Uterus (tissue), 3 donors: ENCODE measurements at regions not wholly inside any gene's neighbourhood (a gene's known extent, or its start where the extent isn't known, plus 50 kb on each side); places are given as distances from the start of the nearest gene placed in this dataset.

Experiments
- DNase-seq, 2 donors: peaks; one replicate each; pipeline ENCODE4 v3.0.0-alpha.2; 2019 to 2020
- H3K27ac ChIP-seq, 2 donors: fragments of 200-600 bp; sonication (generic); 1 replicate in 1 of 2; 2 replicates in 1 of 2; pipeline ENCODE4 v1.5.1; 2016 to 2018
- H3K27me3 ChIP-seq, 2 donors: fragments of 200-600 bp; sonication (generic); one replicate each; pipeline ENCODE4 v1.5.1; 2018 to 2019; ENCODE audit warnings: control low read depth in 1 of 2
- H3K36me3 ChIP-seq, 2 donors: fragments of 200-600 bp; sonication (generic); one replicate each; pipeline ENCODE4 v1.5.1; 2019; ENCODE audit warnings: control low read depth in 1 of 2
- H3K4me1 ChIP-seq, 2 donors: fragments of 200-600 bp; sonication (generic); one replicate each; pipeline ENCODE4 v1.5.1; 2018 to 2019; ENCODE audit warnings: control low read depth in 1 of 2
- H3K4me3 ChIP-seq, 2 donors: fragments of 200-600 bp; sonication (generic); 1 replicate in 1 of 2; 2 replicates in 1 of 2; pipeline ENCODE4 v1.5.1; 2018 to 2019; ENCODE audit warnings: mild to moderate bottlenecking in 1 of 2
- H3K9me3 ChIP-seq, 2 donors: fragments of 200-600 bp; sonication (generic); one replicate each; pipeline ENCODE4 v1.5.1; 2019; ENCODE audit warnings: control low read depth in 1 of 2
- POLR2A ChIP-seq, 2 donors: fragments of 450-650 bp; IDR thresholded peaks; one replicate each; pipeline ENCODE4 v1.6.1; 2016; ENCODE audit warnings: antibody characterized with exemption in 2 of 2, mild to moderate bottlenecking in 1 of 2, moderate library complexity in 1 of 2
- intact Hi-C: fragments of 100-400 bp; cut with DNase I; formaldehyde crosslinking; loops from one replicate; pipeline ENCODE4 v1.15.1; 2023; ENCODE audit warnings: low total_unique reads
- TF ChIP-seq, protein P1 (sequence below), 4 experiments: fragments of 200-600 bp in 2 of 4; fragments of 450-650 bp in 2 of 4; sonication (generic) in 2 of 4; IDR thresholded peaks; one replicate each; pipeline ENCODE4 v1.5.1; 2016 to 2019; ENCODE audit warnings: antibody characterized with exemption in 4 of 4, mild to moderate bottlenecking in 2 of 4, moderate library complexity in 1 of 4
- donor health status: DM: yes; HTN: yes; CAD: no.

GRCh38 chr6:164025180-164025579 is 610.7 kb downstream of the QKI start:
- no peak for DNase-seq
- Histone ChIP-seq H3K27ac (no peak overlapping the region), H3K27me3 (no peaks in the 10 kb centered on the region), H3K4me3 (no peak overlapping the region), H3K9me3 (no peaks in the 10 kb centered on the region), H3K4me1 (no peaks in the 10 kb centered on the region), H3K36me3 (no peaks in the 10 kb centered on the region)
- no peak for TF ChIP-seq POLR2A (IDR thresholded peaks at IDR 0.05)
- TF ChIP-seq, protein P1, sequence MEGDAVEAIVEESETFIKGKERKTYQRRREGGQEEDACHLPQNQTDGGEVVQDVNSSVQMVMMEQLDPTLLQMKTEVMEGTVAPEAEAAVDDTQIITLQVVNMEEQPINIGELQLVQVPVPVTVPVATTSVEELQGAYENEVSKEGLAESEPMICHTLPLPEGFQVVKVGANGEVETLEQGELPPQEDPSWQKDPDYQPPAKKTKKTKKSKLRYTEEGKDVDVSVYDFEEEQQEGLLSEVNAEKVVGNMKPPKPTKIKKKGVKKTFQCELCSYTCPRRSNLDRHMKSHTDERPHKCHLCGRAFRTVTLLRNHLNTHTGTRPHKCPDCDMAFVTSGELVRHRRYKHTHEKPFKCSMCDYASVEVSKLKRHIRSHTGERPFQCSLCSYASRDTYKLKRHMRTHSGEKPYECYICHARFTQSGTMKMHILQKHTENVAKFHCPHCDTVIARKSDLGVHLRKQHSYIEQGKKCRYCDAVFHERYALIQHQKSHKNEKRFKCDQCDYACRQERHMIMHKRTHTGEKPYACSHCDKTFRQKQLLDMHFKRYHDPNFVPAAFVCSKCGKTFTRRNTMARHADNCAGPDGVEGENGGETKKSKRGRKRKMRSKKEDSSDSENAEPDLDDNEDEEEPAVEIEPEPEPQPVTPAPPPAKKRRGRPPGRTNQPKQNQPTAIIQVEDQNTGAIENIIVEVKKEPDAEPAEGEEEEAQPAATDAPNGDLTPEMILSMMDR (IDR thresholded peaks at IDR 0.05): no peak
- intact Hi-C loops: no loop called here

DNA sequence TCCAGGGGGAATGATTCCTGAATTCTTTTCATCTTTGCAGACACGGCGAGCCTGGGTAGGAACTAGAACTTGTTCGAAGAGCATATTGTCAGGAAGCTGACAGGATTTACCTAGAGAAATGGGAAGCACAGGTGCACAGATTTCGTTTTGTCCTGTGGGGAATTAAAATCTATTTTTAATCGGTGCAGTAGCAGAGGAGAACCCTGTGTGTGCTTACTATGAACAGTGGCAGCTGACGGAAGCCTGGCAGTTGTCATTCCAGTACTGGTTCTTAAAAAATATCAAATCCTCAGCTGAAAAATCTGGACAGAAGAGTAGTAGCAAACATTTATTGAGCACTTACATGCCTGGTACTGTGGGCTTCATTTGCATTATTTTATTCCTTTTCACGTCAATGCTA is 609.0 kb downstream of the QKI start:
- no peak overlapping the region for H3K27ac ChIP-seq
- DNase-seq: no peak
- no peaks in the 10 kb centered on the region for H3K9me3 ChIP-seq
- intact Hi-C loops: no loop called here
- TF ChIP-seq, protein P1 (IDR thresholded peaks at IDR 0.05): no peak
- TF ChIP-seq POLR2A (IDR thresholded peaks at IDR 0.05): no peak
- no peaks in the 10 kb centered on the region for H3K4me1 ChIP-seq
- H3K36me3 ChIP-seq: no peaks in the 10 kb centered on the region
- no peak overlapping the region for H3K4me3 ChIP-seq
- H3K27me3 ChIP-seq: no peaks in the 10 kb centered on the region

DNA sequence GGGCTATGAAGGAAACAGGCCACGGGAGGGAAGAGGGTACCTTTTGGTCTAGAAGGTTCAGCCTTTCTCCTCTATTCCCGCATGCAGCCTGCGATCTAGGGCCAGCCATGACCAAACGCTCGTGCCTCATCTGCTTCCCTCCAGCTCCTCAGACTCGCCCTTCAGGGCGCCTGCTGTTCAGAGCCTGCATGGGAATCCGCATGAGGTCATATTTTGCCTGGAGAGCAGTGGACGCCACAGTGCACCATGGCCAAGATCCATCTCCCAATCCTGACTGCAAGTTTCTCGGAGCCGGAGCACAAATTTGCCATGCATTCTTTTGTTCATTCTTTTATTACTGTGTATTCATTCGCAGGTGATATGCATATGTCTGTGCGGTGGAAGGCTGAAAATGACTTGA is 608.1 kb downstream of the QKI start:
- intact Hi-C loops: no loop called here
- no peak for TF ChIP-seq POLR2A (IDR thresholded peaks at IDR 0.05)
- TF ChIP-seq, protein P1 (IDR thresholded peaks at IDR 0.05): no peak

GRCh38 chr6:164021589-164022250 is 607.2 kb downstream of the QKI start:
- intact Hi-C loops: no loop called here
- no peak overlapping the region for H3K27ac ChIP-seq
- no peaks in the 10 kb centered on the region for H3K27me3 ChIP-seq
- H3K4me1 ChIP-seq: no peaks in the 10 kb centered on the region
- DNase-seq: no peak
- no peak for TF ChIP-seq POLR2A (IDR thresholded peaks at IDR 0.05)
- TF ChIP-seq, protein P1 (IDR thresholded peaks at IDR 0.05): no peak
- H3K4me3 ChIP-seq: no peak overlapping the region
- no peaks in the 10 kb centered on the region for H3K36me3 ChIP-seq
- H3K9me3 ChIP-seq: no peaks in the 10 kb centered on the region

More for the DNA sequence above, 608.1 kb downstream of the QKI start:
- no peaks in the 10 kb centered on the region for H3K9me3 ChIP-seq
- H3K36me3 ChIP-seq: no peaks in the 10 kb centered on the region
- DNase-seq: no peak
- H3K4me1 ChIP-seq: no peaks in the 10 kb centered on the region
- no peak overlapping the region for H3K4me3 ChIP-seq
- no peak overlapping the region for H3K27ac ChIP-seq
- no peaks in the 10 kb centered on the region for H3K27me3 ChIP-seq

- H3K36me3 ChIP-seq: no peaks in the 10 kb centered on the region
- DNase-seq: no peak
- no peaks in the 10 kb centered on the region for H3K4me1 ChIP-seq
- TF ChIP-seq, protein P1 (IDR thresholded peaks at IDR 0.05): no peak
- TF ChIP-seq POLR2A (IDR thresholded peaks at IDR 0.05): no peak
- no peaks in the 10 kb centered on the region for H3K9me3 ChIP-seq
- no peaks in the 10 kb centered on the region for H3K27me3 ChIP-seq
- intact Hi-C loops: no loop called here
- no peak overlapping the region for H3K4me3 ChIP-seq
- H3K27ac ChIP-seq: no peak overlapping the region
Measured at GRCh38 chr6:164020142-164020541, 605.6 kb downstream of the QKI start.
